GM19238 (cell line): ENCODE measurements at regions not wholly inside any gene's neighbourhood (a gene's known extent, or its start where the extent isn't known, plus 50 kb on each side); places are given as distances from the start of the nearest gene placed in this dataset.

Experiments
- DNase-seq: peaks from one replicate; pipeline ENCODE4 v3.0.0; 2011; ENCODE audit warnings: low spot score; ENCODE audit not compliant: insufficient read length

- DNase-seq: no peak
Measured at GRCh38 chr9:28005779-28006178, 432.5 kb upstream of the C9orf72 start.

DNA sequence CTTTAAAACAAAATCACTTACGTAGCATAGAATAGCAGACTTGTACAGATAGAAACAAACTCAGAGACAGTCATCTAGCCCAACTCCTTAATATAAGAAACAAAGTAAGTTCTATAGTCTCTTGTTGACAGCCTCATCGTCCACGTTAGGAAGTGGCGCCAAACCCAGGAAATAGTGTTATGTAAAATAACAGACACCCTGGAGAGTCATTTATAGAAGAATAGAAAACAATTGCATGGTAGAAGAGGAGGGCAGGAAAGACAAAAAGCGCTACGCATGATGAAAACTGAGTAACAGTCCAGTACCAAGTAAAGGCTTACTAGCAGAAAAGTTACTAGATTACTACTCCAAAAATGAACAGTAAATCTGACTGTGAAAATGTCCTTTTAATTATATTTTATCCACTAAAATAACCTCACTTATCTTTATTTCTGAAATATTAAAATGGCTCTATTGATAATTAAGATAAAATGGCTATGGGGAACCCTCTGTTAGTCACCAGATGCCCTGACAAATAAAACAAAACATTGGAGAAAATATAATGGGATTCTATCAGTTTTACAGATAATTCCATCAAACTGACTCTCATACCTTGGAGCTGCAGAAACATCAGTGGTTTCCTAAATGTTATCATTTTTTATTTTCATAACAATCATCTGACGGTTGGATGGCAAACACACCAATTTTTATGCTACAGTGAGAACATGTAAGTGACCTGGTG, 434.0 kb upstream of the C9orf72 start:
- no peak for DNase-seq

DNA sequence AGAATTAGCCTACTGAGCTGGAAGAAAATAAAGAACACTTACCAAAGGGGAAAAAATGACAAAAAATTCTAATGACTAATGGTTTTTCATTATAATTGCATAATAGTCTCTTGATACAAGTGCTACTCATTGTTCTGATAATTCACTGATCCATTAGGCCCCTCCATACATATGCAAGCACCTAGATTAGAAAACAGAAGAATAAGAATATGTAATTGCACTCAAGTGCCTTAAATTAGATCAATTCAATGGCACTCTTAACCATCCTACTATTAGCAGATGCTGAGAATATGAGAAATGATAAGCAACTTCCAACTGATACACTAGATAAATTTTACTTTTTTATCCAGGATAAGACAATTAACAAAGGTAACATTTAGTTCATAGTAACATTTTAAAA, 440.9 kb upstream of the C9orf72 start:
- DNase-seq: no peak

GRCh38 chr9:28024676-28025075, 451.4 kb upstream of the C9orf72 start:
- DNase-seq: no peak

DNA sequence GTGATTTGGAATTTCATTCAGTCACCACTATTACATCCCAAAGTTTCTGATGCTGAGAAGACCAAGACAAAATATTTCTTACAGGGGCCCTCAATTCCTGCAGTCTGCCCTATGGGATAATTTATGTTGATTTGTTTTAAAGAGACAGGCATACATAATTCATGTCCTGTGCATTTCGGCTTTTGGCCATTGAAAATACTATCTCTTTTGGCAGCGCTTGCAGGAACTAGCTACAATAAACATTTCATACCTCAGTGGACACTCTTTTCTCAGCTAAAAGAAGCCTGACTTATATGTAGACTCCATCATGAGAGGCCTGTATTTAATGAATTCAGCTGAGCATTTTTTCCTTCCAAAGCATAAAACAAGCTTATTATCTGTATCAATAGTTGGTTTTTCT, 451.9 kb upstream of the C9orf72 start:
- no peak for DNase-seq

- DNase-seq: no peak
Measured at GRCh38 chr9:28031521-28032267, 458.4 kb upstream of the C9orf72 start.

GRCh38 chr9:28032268-28032590, 458.9 kb upstream of the C9orf72 start:
- DNase-seq: no peak

- DNase-seq: no peak
Measured at GRCh38 chr9:28034242-28034641, 461.0 kb upstream of the C9orf72 start.

GRCh38 chr9:28037968-28038367, 464.7 kb upstream of the C9orf72 start:
- no peak for DNase-seq

DNA sequence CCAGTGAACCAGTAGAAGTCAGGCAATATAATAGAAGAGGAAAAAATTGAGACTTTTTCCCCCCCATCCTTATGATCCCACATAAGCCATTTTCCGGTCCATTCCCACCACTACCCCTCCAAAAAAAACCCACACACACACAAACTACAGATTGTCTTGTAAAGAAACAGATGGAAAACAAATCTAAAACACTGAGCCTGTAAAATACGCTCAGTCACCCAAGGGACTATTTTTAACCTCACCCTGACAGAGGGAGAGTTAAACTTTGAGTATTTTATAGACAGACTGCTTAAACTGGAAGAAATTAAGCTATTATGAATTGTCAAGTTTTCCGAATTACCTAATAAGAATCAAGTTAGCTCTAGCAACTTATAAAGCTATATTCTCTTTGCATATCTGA, 471.8 kb upstream of the C9orf72 start:
- DNase-seq: no peak

DNA sequence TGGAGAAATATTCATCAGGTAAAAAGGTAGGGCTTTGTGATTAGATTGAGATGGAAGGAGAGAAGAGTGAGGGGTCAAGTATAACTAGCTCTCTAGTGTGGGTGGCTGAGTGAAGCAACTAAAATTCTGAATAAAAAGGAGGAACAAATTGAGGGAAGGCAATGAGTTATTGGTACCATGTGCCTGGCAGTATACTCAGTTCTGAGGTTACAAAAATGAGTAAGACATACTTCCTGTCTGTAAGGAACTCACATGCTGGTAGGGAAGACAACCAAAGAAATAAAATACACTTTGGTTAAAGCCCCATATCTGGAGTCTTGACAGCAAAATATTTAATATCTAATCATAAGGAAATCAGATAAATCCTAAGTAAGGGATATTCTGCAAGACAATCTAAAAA, 476.8 kb upstream of the C9orf72 start:
- DNase-seq: no peak

DNA sequence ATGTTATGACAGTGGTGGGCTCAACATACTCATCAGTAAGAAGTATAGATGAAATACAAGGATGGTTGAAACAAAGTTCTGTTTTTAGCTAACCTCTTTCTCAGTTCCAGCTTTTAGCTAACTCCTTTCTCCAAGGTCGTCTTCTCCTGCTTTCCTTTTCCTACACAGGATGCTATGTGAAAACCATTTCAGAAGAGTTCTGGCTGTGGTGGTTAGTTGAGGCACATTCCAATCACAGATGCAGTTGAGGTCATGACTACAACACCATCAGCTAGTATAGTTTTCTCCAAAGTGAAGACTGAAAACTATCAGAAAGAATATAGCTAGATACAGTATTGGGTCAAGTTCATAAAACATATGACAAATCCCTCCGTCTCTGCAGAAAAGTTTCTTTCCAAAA, 477.7 kb upstream of the C9orf72 start:
- no peak for DNase-seq

GRCh38 chr9:28051559-28052503, 478.6 kb upstream of the C9orf72 start:
- DNase-seq: no peak

DNA sequence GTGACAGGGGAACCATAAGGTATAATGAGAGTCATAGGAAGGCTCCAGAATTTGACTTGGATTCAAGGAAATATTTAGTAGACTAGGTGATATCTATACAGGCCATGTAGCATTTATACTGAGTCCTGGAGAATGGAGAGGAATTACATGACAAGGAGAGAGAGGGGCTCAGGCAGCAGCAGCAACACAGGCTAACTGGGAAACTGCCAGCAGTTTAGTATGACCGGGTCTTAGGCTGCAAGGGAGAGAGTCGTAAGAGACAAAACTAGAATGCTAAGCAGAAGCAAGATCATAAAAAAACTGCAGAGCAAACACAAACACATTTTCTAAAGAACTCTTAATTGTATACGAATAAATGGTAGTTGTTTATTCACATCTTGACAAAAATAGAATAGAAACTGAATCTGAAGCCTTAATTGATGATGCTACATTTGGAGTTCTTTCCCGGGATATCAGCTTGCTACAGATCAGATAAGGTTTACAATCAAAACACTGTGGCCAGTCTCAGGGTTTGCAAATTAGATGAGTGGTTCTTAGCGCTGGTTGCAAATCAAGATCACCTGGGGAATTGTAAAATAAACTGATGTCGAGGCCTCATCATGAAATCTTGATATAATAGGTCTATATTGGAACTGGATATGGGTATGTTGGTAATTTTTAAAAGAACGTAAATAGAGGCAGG, 480.0 kb upstream of the C9orf72 start:
- no peak for DNase-seq

DNA sequence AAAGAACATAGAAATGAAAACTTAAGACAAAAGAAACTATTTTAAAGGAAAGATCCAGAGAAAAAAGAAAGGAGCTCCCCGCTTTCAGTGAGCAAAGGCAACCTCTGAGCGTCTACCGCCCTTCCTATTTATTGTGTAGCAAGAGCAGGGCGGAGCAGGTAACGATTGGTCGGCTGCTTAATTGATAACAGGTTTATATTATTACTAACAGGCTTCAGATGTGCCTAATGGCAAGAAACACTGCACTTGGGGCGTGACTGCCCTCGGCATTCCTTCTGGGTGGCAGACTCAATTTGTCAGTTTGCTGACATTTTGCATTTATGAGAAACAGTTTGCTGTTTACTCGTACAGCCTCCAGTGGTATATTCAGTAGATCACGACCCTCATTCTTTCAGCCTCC, 482.7 kb upstream of the C9orf72 start:
- DNase-seq: no peak

GRCh38 chr9:28056466-28056865, 483.2 kb upstream of the C9orf72 start:
- DNase-seq: no peak

DNA sequence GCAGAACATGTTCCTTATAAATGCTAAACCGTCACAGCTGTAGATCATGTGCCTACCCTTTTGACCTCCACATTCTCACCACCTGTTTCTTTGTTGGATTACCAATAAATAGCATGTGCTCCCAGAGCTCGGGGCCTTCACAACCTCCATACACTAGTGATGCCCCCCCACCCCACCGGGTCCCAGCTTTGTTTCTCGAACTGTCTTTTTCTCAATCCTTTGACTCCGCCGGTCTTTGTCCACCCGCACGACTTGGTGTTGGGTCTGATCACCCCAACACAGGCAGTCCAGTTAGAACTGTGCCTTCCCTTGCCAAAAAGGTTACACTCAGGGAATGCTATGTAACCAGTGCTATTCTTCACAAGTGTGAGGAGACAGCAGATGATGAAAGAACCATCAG, 485.9 kb upstream of the C9orf72 start:
- DNase-seq: no peak

GRCh38 chr9:28064241-28064815, 491.0 kb upstream of the C9orf72 start:
- no peak for DNase-seq

DNA sequence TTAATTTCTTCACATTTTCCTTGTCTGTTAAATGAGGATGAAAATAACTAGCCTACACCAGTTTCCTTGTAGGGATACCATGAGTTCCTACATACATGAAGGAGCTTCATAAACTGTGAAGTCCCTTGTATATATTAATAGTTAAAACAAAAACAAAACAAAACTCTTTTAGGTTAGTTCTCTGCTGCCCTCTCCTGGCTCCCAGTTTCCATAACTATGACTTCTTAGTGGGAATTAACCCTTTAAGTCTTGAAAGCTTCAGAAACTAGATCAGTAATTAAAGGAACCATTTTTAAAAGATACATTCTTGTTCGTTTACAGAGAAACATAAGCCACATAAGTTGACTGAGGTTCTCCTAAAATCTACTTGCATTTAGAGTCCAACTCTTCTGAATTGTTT, 500.0 kb upstream of the C9orf72 start:
- DNase-seq: no peak

- no peak for DNase-seq
Measured at GRCh38 chr9:28079677-28080076, 506.4 kb upstream of the C9orf72 start.

DNA sequence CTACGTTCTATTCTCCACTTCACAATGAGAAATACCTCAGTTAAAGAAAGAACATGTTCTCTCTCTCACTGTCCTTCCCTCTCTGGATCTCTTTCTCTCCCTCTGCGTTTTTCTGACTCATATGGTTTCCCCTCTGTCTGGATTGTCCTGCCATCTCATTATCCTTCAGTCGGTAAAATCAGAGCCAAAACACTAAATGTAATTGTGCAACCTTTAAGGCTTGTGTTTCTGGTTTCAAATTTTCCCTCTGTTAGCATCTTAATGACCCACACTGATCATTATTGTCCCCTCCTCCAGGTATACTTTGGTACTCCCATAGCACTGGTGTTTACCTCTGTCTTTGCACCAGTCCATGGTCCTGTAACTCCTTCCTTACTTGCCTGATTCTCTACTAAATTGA, 509.4 kb upstream of the C9orf72 start:
- no peak for DNase-seq
